ENCODE measurements at regions not wholly inside any gene's neighbourhood (a gene's known extent, or its start where the extent isn't known, plus 50 kb on each side); places are given as distances from the start of the nearest gene placed in this dataset.

GRCh38 chr4:182082910-182083309, 160.3 kb upstream of the TENM3 start:
- no peak for TF ChIP-seq POLR2A (IDR thresholded peaks at IDR 0.05; ENCODE audit: low read depth)
- no peak for TF ChIP-seq CTCF (IDR thresholded peaks at IDR 0.05)
- no peak for TF ChIP-seq EP300 (IDR thresholded peaks at IDR 0.05)

Data from esophagus muscularis mucosa (tissue), 4 donors.